PC-9 (cell line): ENCODE measurements at regions not wholly inside any gene's neighbourhood (a gene's known extent, or its start where the extent isn't known, plus 50 kb on each side); places are given as distances from the start of the nearest gene placed in this dataset.

Experiments used
- EZH2 ChIP-seq: fragments of 200-600 bp; sonication (generic); IDR thresholded peaks from 2 replicates; pipeline ENCODE4 v1.8.0; 2017; ENCODE audit warnings: antibody characterized with exemption, low read depth
- TF ChIP-seq, protein P1 (sequence below): fragments of 200-600 bp; sonication (generic); conservative IDR thresholded peaks from 2 replicates; pipeline ENCODE4 v1.6.1; 2017; ENCODE audit warnings: mixed run types, antibody characterized with exemption, mild to moderate bottlenecking, moderate library complexity

DNA sequence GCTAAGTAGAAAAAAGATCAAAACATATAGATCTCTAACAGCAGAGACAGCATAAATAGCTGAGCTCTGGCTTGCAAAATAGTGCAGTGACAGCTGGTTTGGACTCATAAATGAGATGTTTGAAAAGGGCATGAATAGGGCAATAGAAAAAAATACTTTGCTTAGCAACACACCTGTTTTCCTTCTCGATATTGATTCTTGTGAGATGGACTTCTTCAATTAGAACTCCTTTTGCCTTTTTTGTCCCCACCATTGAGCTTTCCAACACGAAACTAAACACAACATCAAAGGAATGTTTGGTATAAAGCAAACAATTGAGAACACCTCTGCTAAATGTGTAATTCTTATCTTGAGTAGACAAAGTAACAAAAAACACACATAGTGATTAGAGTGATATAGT lies 726.3 kb downstream of the RAPGEF2 start:
- TF ChIP-seq, protein P1, sequence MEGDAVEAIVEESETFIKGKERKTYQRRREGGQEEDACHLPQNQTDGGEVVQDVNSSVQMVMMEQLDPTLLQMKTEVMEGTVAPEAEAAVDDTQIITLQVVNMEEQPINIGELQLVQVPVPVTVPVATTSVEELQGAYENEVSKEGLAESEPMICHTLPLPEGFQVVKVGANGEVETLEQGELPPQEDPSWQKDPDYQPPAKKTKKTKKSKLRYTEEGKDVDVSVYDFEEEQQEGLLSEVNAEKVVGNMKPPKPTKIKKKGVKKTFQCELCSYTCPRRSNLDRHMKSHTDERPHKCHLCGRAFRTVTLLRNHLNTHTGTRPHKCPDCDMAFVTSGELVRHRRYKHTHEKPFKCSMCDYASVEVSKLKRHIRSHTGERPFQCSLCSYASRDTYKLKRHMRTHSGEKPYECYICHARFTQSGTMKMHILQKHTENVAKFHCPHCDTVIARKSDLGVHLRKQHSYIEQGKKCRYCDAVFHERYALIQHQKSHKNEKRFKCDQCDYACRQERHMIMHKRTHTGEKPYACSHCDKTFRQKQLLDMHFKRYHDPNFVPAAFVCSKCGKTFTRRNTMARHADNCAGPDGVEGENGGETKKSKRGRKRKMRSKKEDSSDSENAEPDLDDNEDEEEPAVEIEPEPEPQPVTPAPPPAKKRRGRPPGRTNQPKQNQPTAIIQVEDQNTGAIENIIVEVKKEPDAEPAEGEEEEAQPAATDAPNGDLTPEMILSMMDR, result no peak
- TF ChIP-seq EZH2, result no peak
